ENCODE measurements at regions not wholly inside any gene's neighbourhood (a gene's known extent, or its start where the extent isn't known, plus 50 kb on each side); places are given as distances from the start of the nearest gene placed in this dataset.
"Not testable (repeated sequence)": the region's sequence is repeated elsewhere in the genome, so short reads cannot be mapped to it uniquely, and the experiment has no call there.

DNA sequence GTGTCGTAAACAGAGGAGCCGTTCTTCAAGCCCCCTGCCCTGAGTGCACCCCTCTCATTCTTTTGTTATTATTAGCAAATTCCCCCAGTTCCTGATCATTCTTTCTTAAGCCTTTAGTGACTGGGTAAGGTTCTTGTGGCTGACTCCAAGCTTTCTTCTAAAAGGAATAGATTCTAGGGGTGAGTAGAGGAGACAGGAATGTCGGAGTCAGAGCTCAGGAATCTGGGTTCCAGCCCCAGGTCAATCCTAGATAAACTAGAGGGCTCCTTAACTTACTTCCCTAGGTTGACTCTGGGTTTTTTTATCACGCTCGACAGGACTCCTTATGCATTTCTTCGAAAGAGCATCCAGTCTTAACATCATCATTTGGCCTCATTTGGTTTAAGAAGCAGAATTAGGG is 2695.2 kb upstream of the TPTE start:
- intact Hi-C loops (cut with DNase I); DNase-seq: not testable (repeated sequence)

DNA sequence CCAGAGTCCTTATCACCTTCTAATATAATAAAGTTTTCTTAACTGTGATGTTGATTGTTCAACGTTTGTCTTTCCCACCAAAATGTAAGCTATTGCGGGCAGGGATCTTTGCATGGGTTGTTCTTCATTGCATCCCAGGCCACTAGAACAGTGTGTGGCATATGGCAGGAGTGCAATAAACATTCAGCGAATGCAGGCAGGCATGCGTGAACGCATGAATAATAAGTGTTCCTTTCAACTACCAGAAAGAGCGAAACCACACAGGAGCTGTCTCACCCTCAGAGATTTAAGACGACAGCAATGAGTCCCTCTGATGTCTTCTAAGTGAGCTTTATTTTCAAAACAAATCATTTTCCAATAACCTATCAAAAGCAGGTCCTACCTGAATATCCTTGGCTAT is 2693.1 kb upstream of the TPTE start:
- intact Hi-C loops (cut with DNase I); DNase-seq: not testable (repeated sequence)

DNA sequence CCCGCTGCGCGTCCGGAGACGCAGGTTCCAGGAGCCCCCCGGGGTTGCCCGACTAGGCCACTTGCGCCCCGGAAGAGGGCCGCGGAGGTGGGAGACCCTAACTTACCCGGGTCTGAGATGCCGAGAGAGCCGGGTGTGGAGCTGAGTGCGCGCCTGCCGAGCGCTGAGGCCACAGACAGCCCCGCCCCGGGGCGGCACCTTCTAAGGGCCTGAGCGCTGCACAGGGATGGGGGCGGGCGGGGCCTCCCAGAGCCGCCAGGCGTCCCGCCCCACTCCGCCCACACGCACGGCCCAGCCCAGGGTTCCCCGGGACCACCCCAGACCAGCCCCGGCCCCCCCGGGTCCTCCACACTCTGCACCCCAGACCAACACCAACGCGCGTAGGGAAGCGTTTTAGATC is 2692.0 kb upstream of the TPTE start:
- DNase-seq: not testable (repeated sequence)

DNA sequence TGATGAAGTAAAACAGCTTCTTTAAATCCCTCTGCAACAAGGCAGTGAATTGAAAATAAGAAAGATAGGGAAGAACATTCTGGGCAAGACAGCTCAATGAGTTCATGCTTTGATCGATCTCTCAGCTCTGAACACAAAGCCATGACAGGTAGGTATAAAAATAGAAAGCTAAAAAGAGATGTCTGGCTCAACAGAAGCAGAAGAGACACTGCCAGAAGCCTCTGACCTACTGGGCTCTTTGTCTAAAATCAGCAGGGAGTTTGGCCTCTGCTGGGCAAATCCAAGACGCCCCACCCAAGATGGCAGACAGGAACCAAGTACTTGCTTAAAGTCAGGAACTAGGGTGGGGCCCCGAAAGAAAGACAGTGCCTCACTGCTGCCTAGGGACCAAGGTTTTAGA is 2684.1 kb upstream of the TPTE start:
- DNase-seq; intact Hi-C loops (cut with DNase I): not testable (repeated sequence)

More for the DNA sequence above, 2692.0 kb upstream of the TPTE start:
- intact Hi-C loops (cut with DNase I): not testable (repeated sequence)

DNA sequence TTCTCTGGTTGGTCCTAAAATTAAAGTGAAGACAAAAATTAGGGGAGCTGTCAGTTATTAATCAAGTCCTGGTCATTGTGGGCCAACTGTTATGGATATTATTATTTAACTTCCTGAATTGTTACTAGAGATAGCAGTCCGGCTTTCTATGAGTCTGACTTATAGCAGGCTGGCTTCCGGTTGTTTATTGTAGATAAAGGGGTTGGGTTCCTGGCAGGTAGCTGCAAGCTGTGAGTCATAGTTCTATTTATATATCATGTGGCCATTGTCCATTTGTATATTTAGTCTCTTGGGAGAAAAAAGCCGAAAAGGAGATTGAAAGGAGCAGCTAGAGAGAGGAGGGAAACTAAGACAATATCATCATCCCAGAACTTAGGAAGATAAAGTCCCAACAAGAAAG is 2668.0 kb upstream of the TPTE start:
- intact Hi-C loops (cut with DNase I); DNase-seq: not testable (repeated sequence)

DNA sequence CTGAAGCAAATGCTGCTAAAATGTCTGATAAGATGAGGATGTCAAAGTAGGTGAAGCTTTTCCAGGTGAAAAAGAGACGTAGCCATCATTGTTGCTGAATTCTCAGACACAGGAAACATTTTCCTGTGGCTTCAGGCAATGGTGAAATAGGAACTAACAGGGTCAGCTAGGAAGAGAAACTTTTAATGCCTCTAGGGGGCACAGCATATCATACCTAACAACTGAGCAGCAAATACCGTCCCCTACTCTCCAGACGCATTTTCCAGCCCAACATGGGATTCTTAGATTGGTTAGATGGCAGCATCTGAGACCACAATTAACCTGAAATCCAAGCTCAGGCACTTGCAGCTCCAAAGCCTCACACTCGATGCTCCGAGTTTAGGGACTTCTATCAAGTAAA is 2667.5 kb upstream of the TPTE start:
- DNase-seq; intact Hi-C loops (cut with DNase I): not testable (repeated sequence)

Measured in posterior cingulate gyrus (tissue), 11 donors.